ENCODE measurements at regions not wholly inside any gene's neighbourhood (a gene's known extent, or its start where the extent isn't known, plus 50 kb on each side); places are given as distances from the start of the nearest gene placed in this dataset.

DNA sequence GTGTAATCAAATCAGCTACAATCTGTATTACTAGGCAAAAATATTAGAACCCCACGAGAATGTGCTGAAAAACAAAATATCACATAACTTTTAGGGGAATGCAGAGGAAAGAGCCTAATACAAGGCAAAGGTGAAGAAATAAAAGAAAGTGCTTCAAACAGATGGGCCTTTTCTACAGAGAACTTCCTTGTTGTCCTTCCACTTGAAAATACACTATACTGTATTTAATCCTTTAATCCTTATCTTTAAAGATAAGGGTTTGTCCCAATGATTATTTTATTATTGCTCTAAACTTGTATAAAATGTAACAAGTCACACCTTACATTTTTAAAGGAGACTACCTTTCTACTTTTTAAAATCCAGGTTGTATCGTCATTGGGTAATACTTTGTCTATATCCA lies 296.5 kb downstream of the NDFIP2 start:
- TF ChIP-seq, protein P1, sequence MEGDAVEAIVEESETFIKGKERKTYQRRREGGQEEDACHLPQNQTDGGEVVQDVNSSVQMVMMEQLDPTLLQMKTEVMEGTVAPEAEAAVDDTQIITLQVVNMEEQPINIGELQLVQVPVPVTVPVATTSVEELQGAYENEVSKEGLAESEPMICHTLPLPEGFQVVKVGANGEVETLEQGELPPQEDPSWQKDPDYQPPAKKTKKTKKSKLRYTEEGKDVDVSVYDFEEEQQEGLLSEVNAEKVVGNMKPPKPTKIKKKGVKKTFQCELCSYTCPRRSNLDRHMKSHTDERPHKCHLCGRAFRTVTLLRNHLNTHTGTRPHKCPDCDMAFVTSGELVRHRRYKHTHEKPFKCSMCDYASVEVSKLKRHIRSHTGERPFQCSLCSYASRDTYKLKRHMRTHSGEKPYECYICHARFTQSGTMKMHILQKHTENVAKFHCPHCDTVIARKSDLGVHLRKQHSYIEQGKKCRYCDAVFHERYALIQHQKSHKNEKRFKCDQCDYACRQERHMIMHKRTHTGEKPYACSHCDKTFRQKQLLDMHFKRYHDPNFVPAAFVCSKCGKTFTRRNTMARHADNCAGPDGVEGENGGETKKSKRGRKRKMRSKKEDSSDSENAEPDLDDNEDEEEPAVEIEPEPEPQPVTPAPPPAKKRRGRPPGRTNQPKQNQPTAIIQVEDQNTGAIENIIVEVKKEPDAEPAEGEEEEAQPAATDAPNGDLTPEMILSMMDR (IDR thresholded peaks at IDR 0.05 in 2 of 3, conservative IDR thresholded peaks at IDR 0.05 in 1 of 3; ENCODE audit: borderline replicate concordance in 1 of 3, insufficient read depth in 1 of 3, low read depth in 2 of 3, low read length in 2 of 3) = no peak
- no peak for TF ChIP-seq EZH2phosphoT487 (IDR thresholded peaks at IDR 0.05; ENCODE audit: borderline replicate concordance)
- TF ChIP-seq, protein P2, sequence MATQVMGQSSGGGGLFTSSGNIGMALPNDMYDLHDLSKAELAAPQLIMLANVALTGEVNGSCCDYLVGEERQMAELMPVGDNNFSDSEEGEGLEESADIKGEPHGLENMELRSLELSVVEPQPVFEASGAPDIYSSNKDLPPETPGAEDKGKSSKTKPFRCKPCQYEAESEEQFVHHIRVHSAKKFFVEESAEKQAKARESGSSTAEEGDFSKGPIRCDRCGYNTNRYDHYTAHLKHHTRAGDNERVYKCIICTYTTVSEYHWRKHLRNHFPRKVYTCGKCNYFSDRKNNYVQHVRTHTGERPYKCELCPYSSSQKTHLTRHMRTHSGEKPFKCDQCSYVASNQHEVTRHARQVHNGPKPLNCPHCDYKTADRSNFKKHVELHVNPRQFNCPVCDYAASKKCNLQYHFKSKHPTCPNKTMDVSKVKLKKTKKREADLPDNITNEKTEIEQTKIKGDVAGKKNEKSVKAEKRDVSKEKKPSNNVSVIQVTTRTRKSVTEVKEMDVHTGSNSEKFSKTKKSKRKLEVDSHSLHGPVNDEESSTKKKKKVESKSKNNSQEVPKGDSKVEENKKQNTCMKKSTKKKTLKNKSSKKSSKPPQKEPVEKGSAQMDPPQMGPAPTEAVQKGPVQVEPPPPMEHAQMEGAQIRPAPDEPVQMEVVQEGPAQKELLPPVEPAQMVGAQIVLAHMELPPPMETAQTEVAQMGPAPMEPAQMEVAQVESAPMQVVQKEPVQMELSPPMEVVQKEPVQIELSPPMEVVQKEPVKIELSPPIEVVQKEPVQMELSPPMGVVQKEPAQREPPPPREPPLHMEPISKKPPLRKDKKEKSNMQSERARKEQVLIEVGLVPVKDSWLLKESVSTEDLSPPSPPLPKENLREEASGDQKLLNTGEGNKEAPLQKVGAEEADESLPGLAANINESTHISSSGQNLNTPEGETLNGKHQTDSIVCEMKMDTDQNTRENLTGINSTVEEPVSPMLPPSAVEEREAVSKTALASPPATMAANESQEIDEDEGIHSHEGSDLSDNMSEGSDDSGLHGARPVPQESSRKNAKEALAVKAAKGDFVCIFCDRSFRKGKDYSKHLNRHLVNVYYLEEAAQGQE (IDR thresholded peaks at IDR 0.05; ENCODE audit: low read depth) = no peak
- no peak for TF ChIP-seq CEBPB (IDR thresholded peaks at IDR 0.05; ENCODE audit: low read depth)
- TF ChIP-seq EZH2 (IDR thresholded peaks at IDR 0.05) = no peak
- TF ChIP-seq YY1 (IDR thresholded peaks at IDR 0.05; ENCODE audit: extremely low read depth, insufficient replicate concordance, low read depth, low read length) = no peak
- no peak for TF ChIP-seq POLR2A (IDR thresholded peaks at IDR 0.05; ENCODE audit: borderline replicate concordance, extremely low read depth, insufficient read depth, insufficient read length)
- TF ChIP-seq POLR2AphosphoS5 (IDR thresholded peaks at IDR 0.05; ENCODE audit: low read depth, low read length) = no peak
- no peak for TF ChIP-seq RAD21 (IDR thresholded peaks at IDR 0.05; ENCODE audit: low read depth)
- TF ChIP-seq, protein P3, sequence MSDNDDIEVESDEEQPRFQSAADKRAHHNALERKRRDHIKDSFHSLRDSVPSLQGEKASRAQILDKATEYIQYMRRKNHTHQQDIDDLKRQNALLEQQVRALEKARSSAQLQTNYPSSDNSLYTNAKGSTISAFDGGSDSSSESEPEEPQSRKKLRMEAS (IDR thresholded peaks at IDR 0.05) = no peak
- TF ChIP-seq SP1 (IDR thresholded peaks at IDR 0.05; ENCODE audit: low read depth) = no peak
- TF ChIP-seq ELF1 (IDR thresholded peaks at IDR 0.05; ENCODE audit: borderline replicate concordance, low read depth) = no peak
- TF ChIP-seq ZNF274 (IDR thresholded peaks at IDR 0.05; ENCODE audit: low read depth, low read length) = no peak
- TF ChIP-seq, protein P4, sequence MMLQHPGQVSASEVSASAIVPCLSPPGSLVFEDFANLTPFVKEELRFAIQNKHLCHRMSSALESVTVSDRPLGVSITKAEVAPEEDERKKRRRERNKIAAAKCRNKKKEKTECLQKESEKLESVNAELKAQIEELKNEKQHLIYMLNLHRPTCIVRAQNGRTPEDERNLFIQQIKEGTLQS (IDR thresholded peaks at IDR 0.05) = no peak
